ENCODE measurements at regions not wholly inside any gene's neighbourhood (a gene's known extent, or its start where the extent isn't known, plus 50 kb on each side); places are given as distances from the start of the nearest gene placed in this dataset.

DNA sequence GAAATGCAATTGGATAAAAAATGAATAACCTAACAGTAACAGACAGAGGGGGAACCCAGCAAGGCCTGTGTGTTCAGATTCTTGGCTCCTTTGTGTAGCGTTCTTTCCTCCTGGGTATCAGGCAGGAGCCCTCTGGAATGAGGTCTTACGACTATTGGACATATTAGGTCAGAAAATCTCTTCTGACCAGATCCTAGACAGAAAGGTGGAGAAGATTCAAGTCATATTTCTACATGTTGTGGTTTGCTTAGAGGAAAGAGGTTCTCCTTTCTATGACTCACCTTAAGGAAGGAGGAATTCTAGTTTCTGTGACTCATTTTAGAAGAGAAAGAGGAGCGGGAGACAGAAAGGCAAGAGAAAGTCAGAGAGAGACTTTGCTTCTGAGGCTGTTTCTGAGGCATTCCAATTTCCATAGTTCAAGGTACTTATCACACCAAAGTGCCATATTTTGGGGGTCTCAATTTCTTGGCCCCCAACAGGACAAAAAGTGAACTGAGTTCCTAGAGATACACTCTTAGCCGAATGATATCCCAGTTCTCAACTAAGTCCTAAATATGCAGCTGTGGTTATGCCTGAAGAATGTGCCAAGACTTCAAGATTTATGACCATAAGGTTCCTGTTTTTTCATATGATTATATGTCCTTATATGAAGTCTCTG, 618.6 kb downstream of the ZEB2 start:
- peak; percentile 59 for DNase-seq

GRCh38 chr2:143899987-143900386, 619.9 kb downstream of the ZEB2 start:
- DNase-seq = no peak

DNA sequence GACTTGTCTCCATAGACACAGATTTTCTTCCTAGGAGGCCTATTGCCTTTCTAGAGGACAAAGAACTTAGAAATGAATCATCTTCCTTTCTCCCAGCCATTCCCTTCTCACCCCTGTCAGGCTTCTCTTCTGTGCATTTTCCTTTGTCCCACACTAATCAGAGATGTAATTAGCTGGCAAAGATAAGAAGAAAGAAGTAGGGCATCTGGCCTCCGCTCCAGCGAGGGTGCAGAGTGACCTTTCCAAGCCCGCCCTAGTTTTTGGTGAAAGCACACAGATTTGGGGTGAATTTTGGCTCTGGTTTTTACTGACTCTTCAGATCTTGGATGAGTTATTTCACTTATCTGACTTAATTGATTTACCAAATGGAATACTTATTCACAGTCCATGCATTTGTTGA, 626.5 kb downstream of the ZEB2 start:
- no peak for DNase-seq

DNA sequence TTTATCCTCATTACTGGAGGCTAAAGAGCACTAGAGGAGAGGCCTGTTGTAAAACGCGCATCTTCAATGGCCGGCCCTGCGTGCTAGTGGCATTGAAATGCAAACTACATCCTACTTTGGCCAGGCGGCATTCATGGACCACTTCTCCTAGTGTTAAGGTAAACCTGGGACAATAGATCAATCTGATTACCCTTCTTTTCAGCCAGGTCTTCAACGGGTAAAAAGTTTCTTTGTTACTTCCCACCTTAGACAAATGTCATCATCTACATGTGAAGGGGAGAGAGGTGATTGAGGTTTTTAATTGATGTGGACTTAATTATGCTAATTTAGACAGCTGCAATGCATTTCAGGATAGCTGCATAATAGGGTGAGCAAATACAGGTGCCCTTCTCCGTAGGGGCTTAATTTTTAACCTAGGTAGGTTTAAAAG, 628.0 kb downstream of the ZEB2 start:
- no peak for DNase-seq

DNA sequence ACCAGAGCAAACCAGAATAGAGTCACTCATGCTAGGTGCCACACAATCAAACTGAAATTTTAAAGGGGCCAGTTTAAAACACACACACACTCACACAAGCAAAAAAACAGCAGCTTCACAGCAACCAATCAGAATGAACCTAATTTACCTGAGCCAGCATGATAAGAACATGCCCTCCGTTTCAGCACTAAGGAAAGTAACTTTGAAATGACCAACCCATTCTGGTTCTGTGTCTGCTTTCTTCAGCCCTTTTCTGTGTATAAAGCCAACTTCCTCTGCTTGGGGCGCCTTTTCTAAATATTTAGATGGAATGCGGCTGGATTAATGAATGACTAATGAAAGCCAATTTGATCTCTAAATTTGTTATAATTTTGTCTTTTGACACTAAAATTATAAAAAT, 629.1 kb downstream of the ZEB2 start:
- no peak for DNase-seq

DNA sequence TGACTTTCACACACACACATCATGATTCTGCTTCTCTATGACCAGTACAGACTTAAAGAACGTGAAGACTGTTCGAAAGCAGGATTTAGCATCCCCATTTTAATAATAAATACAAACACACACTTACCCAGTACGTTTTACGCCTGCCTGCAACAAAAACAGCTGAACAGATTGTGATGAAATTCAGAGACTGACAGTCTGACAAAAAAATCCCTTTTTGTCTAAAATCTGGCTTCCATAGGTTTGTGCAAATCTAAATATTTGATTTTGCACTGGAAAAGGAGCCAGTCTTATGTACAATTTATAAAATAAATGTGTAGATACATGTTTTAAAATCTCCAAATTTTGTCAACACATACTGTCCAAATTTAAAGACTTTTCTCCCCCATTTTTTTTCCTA, 630.7 kb downstream of the ZEB2 start:
- DNase-seq = no peak

DNA sequence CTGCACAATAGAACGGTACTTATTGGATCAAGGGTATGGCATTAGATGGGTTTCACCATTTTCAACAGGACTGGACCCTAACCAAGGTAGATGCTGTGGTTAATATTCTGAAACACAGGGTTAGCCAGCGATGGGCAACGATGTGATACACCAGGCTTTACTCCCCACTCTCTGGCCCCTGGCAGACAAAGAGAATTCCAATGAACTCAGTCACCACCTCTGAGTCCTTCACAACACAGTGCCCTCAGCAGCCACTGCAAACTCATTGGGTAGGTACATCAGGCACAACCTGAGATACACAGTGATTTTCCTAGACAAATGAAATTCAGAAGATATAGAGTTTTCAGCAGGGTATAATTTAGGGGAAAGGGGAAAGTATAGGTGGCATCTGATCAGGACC, 634.5 kb downstream of the ZEB2 start:
- DNase-seq = peak; percentile 61

- DNase-seq = no peak
These were observed 638.7 kb downstream of the ZEB2 start for GRCh38 chr2:143881246-143881645.

GRCh38 chr2:143877876-143878530, 641.9 kb downstream of the ZEB2 start:
- DNase-seq = no peak

GRCh38 chr2:143877056-143877455, 642.9 kb downstream of the ZEB2 start:
- DNase-seq = no peak

- DNase-seq = no peak
These were observed 644.4 kb downstream of the ZEB2 start for GRCh38 chr2:143875295-143876233.

DNA sequence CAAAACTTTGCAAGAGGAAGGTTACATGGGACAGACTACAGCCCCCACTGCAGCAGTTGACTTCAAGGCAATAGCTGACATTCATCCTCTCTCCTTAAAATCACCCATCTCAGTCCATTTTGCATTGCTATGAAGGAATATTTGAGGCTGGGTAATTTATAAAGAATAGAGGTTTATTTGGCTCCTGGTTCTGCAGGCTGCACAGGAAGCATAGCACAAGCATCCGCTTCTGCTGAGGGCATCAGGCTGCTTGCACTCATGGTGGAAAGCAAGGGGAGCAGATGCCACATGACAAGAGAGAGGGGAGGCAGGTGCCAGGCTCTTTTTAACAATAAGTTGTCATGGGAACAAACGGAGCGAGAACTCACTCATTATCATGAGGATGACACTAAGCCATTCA, 646.0 kb downstream of the ZEB2 start:
- no peak for DNase-seq

DNA sequence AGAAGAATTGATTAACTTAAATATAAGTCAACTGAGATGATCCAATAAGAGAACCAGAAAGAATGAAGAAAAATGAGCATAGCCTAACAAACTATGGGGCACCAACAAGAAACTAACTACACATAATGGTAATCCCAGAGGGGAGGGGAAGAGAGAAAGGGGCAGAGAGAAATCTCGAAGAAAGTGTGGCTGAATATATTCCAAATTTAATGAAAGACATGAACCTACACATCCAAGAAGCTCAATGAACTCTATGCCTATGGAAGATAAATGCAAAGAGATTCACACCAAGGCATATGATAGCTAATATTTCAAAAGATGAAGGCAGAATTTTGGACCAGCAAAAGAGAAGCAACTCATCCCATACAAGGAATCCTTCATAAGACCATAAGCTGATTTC, 649.2 kb downstream of the ZEB2 start:
- no peak for DNase-seq

DNA sequence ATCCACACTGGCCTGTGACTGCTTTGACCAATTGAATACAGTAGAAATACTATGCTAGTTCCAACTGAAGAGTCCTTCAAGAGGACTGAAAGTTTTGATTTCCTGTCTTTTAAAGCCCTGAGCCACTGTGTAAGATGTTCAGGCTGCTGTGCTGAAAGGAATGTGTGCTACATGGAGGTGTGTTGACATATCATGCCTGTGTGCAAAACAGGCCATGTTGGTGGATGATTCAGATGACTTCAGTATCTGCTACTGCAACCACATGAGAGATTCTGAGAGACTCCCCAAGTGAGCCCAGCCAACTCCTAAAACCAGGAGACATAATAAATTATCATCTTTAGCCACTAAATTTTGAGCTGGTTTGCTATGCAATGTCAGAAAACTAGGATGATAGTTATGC, 662.9 kb downstream of the ZEB2 start:
- no peak for DNase-seq

GRCh38 chr2:143852759-143853158, 667.2 kb downstream of the ZEB2 start:
- DNase-seq = peak; percentile 70

DNA sequence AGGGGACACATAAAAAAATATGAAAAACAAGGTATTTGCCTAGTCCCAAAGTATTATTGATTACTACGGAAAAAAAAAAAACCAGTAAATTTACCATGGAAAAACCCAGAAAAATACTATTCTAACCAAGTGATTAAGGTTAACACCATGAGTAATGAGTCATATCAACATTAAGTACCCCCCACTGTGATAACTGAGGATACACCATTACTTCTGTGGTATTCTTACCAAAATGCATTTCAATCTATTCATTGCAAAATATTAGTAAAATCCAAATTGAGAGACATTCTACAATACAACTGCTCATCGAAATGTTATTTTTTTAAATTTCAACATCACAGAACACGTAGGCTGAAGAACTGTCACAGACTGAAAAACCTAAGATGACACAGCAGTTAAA, 669.8 kb downstream of the ZEB2 start:
- DNase-seq = no peak

DNA sequence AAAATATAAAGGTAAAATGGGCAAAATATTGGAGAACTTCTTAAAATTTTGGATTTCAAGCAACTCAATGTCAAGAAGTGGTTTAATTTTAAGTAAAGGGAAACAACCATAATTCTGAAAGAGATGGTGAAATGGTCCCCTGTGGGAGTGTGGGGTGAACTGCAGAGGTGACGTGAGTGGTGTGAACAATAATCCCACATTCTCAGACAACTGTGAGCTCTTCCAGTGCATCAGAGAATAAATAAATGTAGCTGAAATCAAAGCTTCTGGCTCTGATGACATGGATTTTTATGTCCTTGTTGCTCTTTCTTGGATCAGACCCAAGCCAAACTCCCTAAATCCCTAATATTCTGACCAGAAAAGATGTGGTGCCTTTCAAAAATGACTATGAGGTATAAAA, 672.7 kb downstream of the ZEB2 start:
- no peak for DNase-seq

DNA sequence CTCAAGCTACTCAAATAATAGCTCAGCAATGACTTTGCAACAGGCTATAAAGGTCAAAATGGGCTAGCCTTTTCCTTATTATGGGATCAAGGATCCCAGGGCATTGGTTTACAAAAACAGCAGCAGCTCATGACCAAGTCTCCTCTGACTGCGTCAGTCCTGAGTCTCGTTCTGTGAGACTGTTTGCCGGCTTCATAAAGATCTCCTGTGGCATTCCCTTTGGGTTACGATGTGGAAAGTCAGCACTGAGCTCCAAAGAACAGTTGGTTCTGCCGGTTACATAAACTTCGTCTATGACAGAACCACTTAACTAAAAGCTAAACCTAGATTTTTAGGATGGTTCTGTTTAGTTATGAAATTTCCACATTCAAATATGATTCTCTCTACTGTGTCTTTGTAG, 674.9 kb downstream of the ZEB2 start:
- DNase-seq = no peak

GRCh38 chr2:143843686-143844085, 676.2 kb downstream of the ZEB2 start:
- DNase-seq = no peak

DNA sequence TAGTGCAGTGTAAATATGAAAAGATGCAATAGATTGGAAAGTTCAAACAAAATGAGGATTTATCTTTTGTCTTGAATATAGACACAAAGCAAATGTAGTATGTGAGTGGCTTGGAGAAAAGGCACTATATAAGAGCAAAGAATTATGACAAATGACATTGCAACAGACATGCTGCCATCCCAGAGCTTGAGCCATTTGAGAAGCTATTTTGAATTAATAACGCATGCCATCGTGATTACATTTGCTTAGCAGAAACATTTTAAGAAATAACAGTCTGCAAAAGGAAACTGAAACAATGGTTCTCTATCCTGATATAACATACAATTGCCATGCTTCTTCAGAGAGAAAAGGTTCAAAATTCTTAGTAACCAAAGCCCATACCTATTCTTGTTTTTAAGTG, 677.1 kb downstream of the ZEB2 start:
- DNase-seq = no peak

DNA sequence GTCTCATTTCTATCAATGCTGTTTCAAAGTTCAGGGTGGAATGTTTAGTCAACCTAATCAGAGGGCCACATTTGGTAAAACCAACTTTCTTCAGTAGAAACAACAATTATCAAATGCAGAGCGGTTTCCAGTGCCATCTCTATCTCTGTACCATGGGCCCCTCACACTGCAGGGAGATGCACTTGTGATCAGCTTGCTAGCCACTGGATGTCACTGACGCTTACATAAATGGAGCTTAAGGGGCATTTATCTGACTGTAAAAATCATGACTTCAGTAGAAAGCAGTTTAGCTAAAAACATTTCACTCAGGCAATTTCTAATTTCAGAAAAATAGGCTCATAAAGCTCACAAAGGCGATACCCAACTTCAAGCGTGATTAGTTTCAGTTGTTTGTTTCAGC, 678.0 kb downstream of the ZEB2 start:
- no peak for DNase-seq

DNA sequence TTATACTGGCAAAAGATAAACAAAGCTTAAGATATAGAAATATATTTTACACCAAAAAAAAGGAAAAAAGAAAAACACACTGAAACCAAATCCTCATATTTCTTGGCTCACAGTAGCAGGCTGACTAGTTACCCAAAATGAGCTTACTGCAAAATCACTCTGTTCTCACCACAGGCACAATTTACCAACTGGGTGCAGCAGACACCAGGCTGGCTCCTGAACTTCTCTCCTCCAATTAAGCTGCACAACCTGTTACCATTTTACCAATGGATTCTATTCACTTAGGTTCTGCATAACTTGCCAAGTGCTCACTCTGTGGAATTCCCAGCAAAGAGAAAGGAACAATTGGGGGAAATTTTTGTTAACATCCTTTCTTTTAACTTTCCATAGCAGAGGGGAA, 679.3 kb downstream of the ZEB2 start:
- no peak for DNase-seq

- DNase-seq = no peak
These were observed 679.7 kb downstream of the ZEB2 start for GRCh38 chr2:143840194-143840593.

DNA sequence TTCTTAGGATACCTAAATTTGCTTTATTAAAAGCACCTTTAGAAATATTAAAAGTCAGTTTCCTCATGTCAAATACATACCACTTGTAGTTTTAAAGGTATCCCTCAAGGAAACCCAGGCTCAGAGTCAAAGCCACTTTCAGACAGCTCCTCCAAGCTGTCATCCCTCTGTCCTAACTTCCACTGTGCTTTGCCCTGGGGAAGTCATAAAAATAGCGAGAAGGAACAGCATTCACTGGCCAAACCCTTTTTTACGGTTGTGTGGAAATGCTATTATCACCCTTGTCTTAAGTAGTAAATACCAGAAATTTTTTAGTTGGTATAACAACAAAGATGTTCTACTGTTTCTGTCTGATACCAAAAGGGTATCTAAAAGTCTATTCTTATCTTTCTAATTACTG, 680.5 kb downstream of the ZEB2 start:
- peak; percentile 62 for DNase-seq

All from islet precursor cell (in vitro differentiated cells).